ENCODE measurements at regions not wholly inside any gene's neighbourhood (a gene's known extent, or its start where the extent isn't known, plus 50 kb on each side); places are given as distances from the start of the nearest gene placed in this dataset.

GRCh38 chr2:31651736-31652135 lies 71.0 kb upstream of the SRD5A2 start:
- TF ChIP-seq EZH2 (IDR thresholded peaks at IDR 0.05; ENCODE audit: insufficient read depth, low read length), result no peak
- TF ChIP-seq, protein P1, sequence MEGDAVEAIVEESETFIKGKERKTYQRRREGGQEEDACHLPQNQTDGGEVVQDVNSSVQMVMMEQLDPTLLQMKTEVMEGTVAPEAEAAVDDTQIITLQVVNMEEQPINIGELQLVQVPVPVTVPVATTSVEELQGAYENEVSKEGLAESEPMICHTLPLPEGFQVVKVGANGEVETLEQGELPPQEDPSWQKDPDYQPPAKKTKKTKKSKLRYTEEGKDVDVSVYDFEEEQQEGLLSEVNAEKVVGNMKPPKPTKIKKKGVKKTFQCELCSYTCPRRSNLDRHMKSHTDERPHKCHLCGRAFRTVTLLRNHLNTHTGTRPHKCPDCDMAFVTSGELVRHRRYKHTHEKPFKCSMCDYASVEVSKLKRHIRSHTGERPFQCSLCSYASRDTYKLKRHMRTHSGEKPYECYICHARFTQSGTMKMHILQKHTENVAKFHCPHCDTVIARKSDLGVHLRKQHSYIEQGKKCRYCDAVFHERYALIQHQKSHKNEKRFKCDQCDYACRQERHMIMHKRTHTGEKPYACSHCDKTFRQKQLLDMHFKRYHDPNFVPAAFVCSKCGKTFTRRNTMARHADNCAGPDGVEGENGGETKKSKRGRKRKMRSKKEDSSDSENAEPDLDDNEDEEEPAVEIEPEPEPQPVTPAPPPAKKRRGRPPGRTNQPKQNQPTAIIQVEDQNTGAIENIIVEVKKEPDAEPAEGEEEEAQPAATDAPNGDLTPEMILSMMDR (IDR thresholded peaks at IDR 0.05; ENCODE audit: insufficient read depth, low read depth, low read length), result no peak
